WTC11 (cell line): ENCODE measurements at regions not wholly inside any gene's neighbourhood (a gene's known extent, or its start where the extent isn't known, plus 50 kb on each side); places are given as distances from the start of the nearest gene placed in this dataset.

Source experiments
- ATAC-seq: fragments of 200-7000 bp; cut with Tn5 transposase; 2 replicates; pipeline ENCODE4 v1.10.0; 2021; ENCODE audit warnings: mild to moderate bottlenecking, moderate library complexity
- CTCF ChIA-PET: fragments of 300-600 bp; sonication (Branson Sonifier 250); formaldehyde crosslinking; loops from one replicate; lab custom pipeline; 2021; ENCODE audit warnings: antibody characterized with exemption; lab: Charles Lee
- POLR2A ChIA-PET: fragments of 350-600 bp; sonication (Branson Sonifier 250); formaldehyde crosslinking; loops from one replicate; lab custom pipeline; 2021; ENCODE audit warnings: antibody characterized with exemption; lab: Charles Lee
- DNase-seq: peaks from one replicate; pipeline ENCODE4 v3.0.0; 2021; ENCODE audit warnings: low spot score
- H3K27ac Mint-ChIP-seq: 2 replicates; pipeline ENCODE4 v1.8.0; 2021; ENCODE audit warnings: mixed read lengths
- H3K27me3 Mint-ChIP-seq: 2 replicates; pipeline ENCODE4 v1.8.0; 2021; ENCODE audit warnings: low read depth, mild to moderate bottlenecking, moderate library complexity, mixed read lengths
- H3K36me3 Mint-ChIP-seq: 2 replicates; pipeline ENCODE4 v1.8.0; 2021; ENCODE audit warnings: mixed read lengths
- H3K4me1 Mint-ChIP-seq: 2 replicates; pipeline ENCODE4 v1.8.0; 2022; ENCODE audit warnings: mixed read lengths
- H3K4me3 Mint-ChIP-seq: 2 replicates; pipeline ENCODE4 v1.8.0; 2021; ENCODE audit warnings: mild to moderate bottlenecking, moderate library complexity, mixed read lengths
- H3K9me3 Mint-ChIP-seq: 2 replicates; pipeline ENCODE4 v1.8.0; 2021; ENCODE audit warnings: mixed read lengths
- CBFB ChIP-seq: sonication (generic); formaldehyde crosslinking; IDR thresholded peaks from 2 replicates; pipeline ENCODE4 v1.8.1; 2022; ENCODE audit warnings: mild to moderate bottlenecking, low read depth, missing genetic modification reagents
- CDX4 ChIP-seq: fragments of 250-450 bp; sonication (Bioruptor Pico); IDR thresholded peaks from 2 replicates; pipeline ENCODE4 v1.9.0; 2021; ENCODE audit warnings: moderate library complexity, mild to moderate bottlenecking, inconsistent platforms, borderline replicate concordance
- EMX1 ChIP-seq: fragments of 250-450 bp; sonication (Bioruptor Pico); IDR thresholded peaks from 2 replicates; pipeline ENCODE4 v1.8.0; 2021; ENCODE audit warnings: mild to moderate bottlenecking
- ERG ChIP-seq: fragments of 250-450 bp; sonication (Bioruptor Pico); IDR thresholded peaks from 2 replicates; pipeline ENCODE4 v1.8.0; 2021; ENCODE audit warnings: mild to moderate bottlenecking
- ESRRA ChIP-seq: sonication (generic); formaldehyde crosslinking; IDR thresholded peaks from 2 replicates; pipeline ENCODE4 v1.8.1; 2022; ENCODE audit warnings: mild to moderate bottlenecking, missing genetic modification reagents, borderline replicate concordance
- FOXJ3 ChIP-seq: sonication (generic); formaldehyde crosslinking; IDR thresholded peaks from 2 replicates; pipeline ENCODE4 v1.9.0; 2021; ENCODE audit warnings: missing genetic modification reagents, mild to moderate bottlenecking, borderline replicate concordance
- FOXK1 ChIP-seq: sonication (generic); formaldehyde crosslinking; IDR thresholded peaks from 2 replicates; pipeline ENCODE4 v1.8.0; 2022; ENCODE audit warnings: mild to moderate bottlenecking, moderate library complexity, missing genetic modification reagents
- FOXP1 ChIP-seq: sonication (generic); formaldehyde crosslinking; IDR thresholded peaks from 2 replicates; pipeline ENCODE4 v1.8.0; 2022; ENCODE audit warnings: missing genetic modification reagents, mild to moderate bottlenecking, moderate library complexity, borderline replicate concordance
- IRF2 ChIP-seq: sonication (generic); formaldehyde crosslinking; IDR thresholded peaks from 2 replicates; pipeline ENCODE4 v1.8.0; 2022; ENCODE audit warnings: low read depth, missing genetic modification reagents, borderline replicate concordance
- JAZF1 ChIP-seq: fragments of 250-450 bp; sonication (Bioruptor Pico); IDR thresholded peaks from 2 replicates; pipeline ENCODE4 v1.9.0; 2021; ENCODE audit warnings: moderate library complexity, mild to moderate bottlenecking, inconsistent platforms
- NR2C2 ChIP-seq: sonication (generic); formaldehyde crosslinking; IDR thresholded peaks from 2 replicates; pipeline ENCODE4 v1.8.0; 2022; ENCODE audit warnings: mild to moderate bottlenecking, missing genetic modification reagents
- STAT6 ChIP-seq: sonication (generic); formaldehyde crosslinking; conservative IDR thresholded peaks from 2 replicates; pipeline ENCODE4 v1.8.1; 2023; ENCODE audit warnings: mild to moderate bottlenecking, low read depth, missing genetic modification reagents, moderate library complexity
- TEAD4 ChIP-seq: sonication (generic); formaldehyde crosslinking; IDR thresholded peaks from 2 replicates; pipeline ENCODE4 v1.8.0; 2022; ENCODE audit warnings: mild to moderate bottlenecking, missing genetic modification reagents
- ZBTB43 ChIP-seq: sonication (generic); formaldehyde crosslinking; IDR thresholded peaks from 2 replicates; pipeline ENCODE4 v1.8.1; 2023; ENCODE audit warnings: mild to moderate bottlenecking, missing genetic modification reagents
- ZMAT4 ChIP-seq: fragments of 250-450 bp; sonication (Bioruptor Pico); IDR thresholded peaks from 2 replicates; pipeline ENCODE4 v1.9.0; 2021; ENCODE audit warnings: mild to moderate bottlenecking
- ZNF121 ChIP-seq: sonication (generic); formaldehyde crosslinking; IDR thresholded peaks from 2 replicates; pipeline ENCODE4 v1.8.0; 2023; ENCODE audit warnings: missing genetic modification reagents
- ZNF263 ChIP-seq: sonication (generic); formaldehyde crosslinking; IDR thresholded peaks from 2 replicates; pipeline ENCODE4 v1.8.1; 2022; ENCODE audit warnings: low read depth, mild to moderate bottlenecking, moderate library complexity, missing genetic modification reagents
- ZNF281 ChIP-seq: sonication (generic); formaldehyde crosslinking; IDR thresholded peaks from 2 replicates; pipeline ENCODE4 v1.8.0; 2023; ENCODE audit warnings: mild to moderate bottlenecking, missing genetic modification reagents
- ZNF317 ChIP-seq: sonication (generic); formaldehyde crosslinking; IDR thresholded peaks from 2 replicates; pipeline ENCODE4 v1.8.1; 2023; ENCODE audit warnings: low read depth, mild to moderate bottlenecking, moderate library complexity, missing genetic modification reagents, borderline replicate concordance
- ZNF396 ChIP-seq: fragments of 250-450 bp; sonication (Bioruptor Pico); IDR thresholded peaks from 2 replicates; pipeline ENCODE4 v1.8.0; 2021; ENCODE audit warnings: mild to moderate bottlenecking, moderate library complexity, borderline replicate concordance
- ZNF416 ChIP-seq: fragments of 250-450 bp; sonication (Bioruptor Pico); IDR thresholded peaks from 2 replicates; pipeline ENCODE4 v1.9.0; 2021; ENCODE audit warnings: mild to moderate bottlenecking, inconsistent platforms

- TF ChIP-seq FOXJ3 (CRISPR knock-in tag) (no peak), ESRRA (CRISPR knock-in tag) (no peak), STAT6 (CRISPR knock-in tag) (no peak), ZNF263 (no peak), FOXP1 (no peak), IRF2 (CRISPR knock-in tag) (no peak), ZBTB43 (no peak), TEAD4 (CRISPR knock-in tag) (no peak), ZMAT4 (CRISPR knock-in tag) (no peak), ZNF416 (CRISPR knock-in tag) (no peak), CBFB (no peak), ZNF396 (no peak)
- peaks cover 8% of the 10 kb centered on the region for H3K4me1 Mint-ChIP-seq
- H3K27me3 Mint-ChIP-seq: no peaks in the 10 kb centered on the region
- H3K4me3 Mint-ChIP-seq: no peak overlapping the region
- ATAC-seq: no peak
- H3K36me3 Mint-ChIP-seq: peaks cover 7% of the 10 kb centered on the region; the same call in 1 of the 2 replicates
- ChIA-PET CTCF (no interaction called here), POLR2A (no interaction called here)
- H3K9me3 Mint-ChIP-seq: peaks cover 23% of the 10 kb centered on the region
- no peak for DNase-seq
- H3K27ac Mint-ChIP-seq: no peak overlapping the region
Observed at GRCh38 chr5:19401032-19401431, 587.0 kb downstream of the CDH18 start.

GRCh38 chr5:19406576-19407365 lies 581.2 kb downstream of the CDH18 start:
- CTCF ChIA-PET: no interaction called here

GRCh38 chr5:19408149-19408548 lies 579.9 kb downstream of the CDH18 start:
- CTCF ChIA-PET: no interaction called here
- H3K4me3 Mint-ChIP-seq: no peak overlapping the region
- TF ChIP-seq ZNF396 (no peak), TEAD4 (CRISPR knock-in tag) (no peak), EMX1 (no peak), FOXK1 (CRISPR knock-in tag) (no peak), CDX4 (CRISPR knock-in tag) (no peak), ZNF281 (no peak), NR2C2 (CRISPR knock-in tag) (no peak), ZBTB43 (no peak), ZNF317 (no peak)

More at GRCh38 chr5:19406576-19407365, 581.2 kb downstream of the CDH18 start:
- peaks cover 14% of the 10 kb centered on the region for H3K9me3 Mint-ChIP-seq
- ATAC-seq (no peak), DNase-seq (no peak)
- no peak overlapping the region for H3K27ac Mint-ChIP-seq
- no peaks in the 10 kb centered on the region for H3K36me3 Mint-ChIP-seq
- H3K4me3 Mint-ChIP-seq: no peak overlapping the region
- no peaks in the 10 kb centered on the region for H3K27me3 Mint-ChIP-seq
- H3K4me1 Mint-ChIP-seq: peaks cover 16% of the 10 kb centered on the region
- TF ChIP-seq ERG (CRISPR knock-in tag) (no peak), ZNF121 (CRISPR knock-in tag) (no peak), FOXJ3 (CRISPR knock-in tag) (no peak), JAZF1 (CRISPR knock-in tag) (no peak)
- POLR2A ChIA-PET: interaction anchor here (0.6 kb wide), 1 partner anchor 18 kb away, joined by 3 read pairs; no protein-coding TSS in a partner anchor

More at GRCh38 chr5:19408149-19408548, 579.9 kb downstream of the CDH18 start:
- Mint-ChIP-seq H3K4me1 (peaks cover 11% of the 10 kb centered on the region), H3K36me3 (no peaks in the 10 kb centered on the region), H3K27me3 (no peaks in the 10 kb centered on the region), H3K9me3 (peaks cover 10% of the 10 kb centered on the region), H3K27ac (no peak overlapping the region)
- ATAC-seq (no peak), DNase-seq (no peak)
- POLR2A ChIA-PET: no interaction called here
